NT2/D1 (cell line): ENCODE measurements at regions not wholly inside any gene's neighbourhood (a gene's known extent, or its start where the extent isn't known, plus 50 kb on each side); places are given as distances from the start of the nearest gene placed in this dataset.

Source experiments
- SUZ12 ChIP-seq: IDR thresholded peaks from 2 replicates; pipeline ENCODE4 v1.6.1; 2011; ENCODE audit not compliant: insufficient read length, insufficient read depth; ENCODE audit errors: extremely low read depth
- YY1 ChIP-seq: IDR thresholded peaks from 2 replicates; pipeline ENCODE4 v1.6.1; 2011; ENCODE audit not compliant: insufficient read length, insufficient read depth

- no peak for TF ChIP-seq SUZ12
- no peak for TF ChIP-seq YY1
Observed at GRCh38 chr14:94686511-94687160, 74.4 kb downstream of the SERPINA3 start.
